Kidney (tissue), 10 donors: ENCODE measurements at regions not wholly inside any gene's neighbourhood (a gene's known extent, or its start where the extent isn't known, plus 50 kb on each side); places are given as distances from the start of the nearest gene placed in this dataset.
"Not testable (repeated sequence)": the region's sequence is repeated elsewhere in the genome, so short reads cannot be mapped to it uniquely, and the experiment has no call there.

ENCODE experiments used
- DNase-seq, 5 donors: peaks; one replicate each; pipeline ENCODE4 v3.0.0-alpha.2; 2013 to 2020
- FAIRE-seq: peaks from 2 replicates; lab custom pipeline; 2012; peaks lifted over from hg19 to GRCh38; lab: Jason Lieb, UNC
- H3K27ac ChIP-seq, 2 donors: one replicate each; pipeline ENCODE4 v1.7.0; 2013; ENCODE audit warnings: low read depth in 2 of 2, low read length in 2 of 2, inconsistent platforms in 1 of 2
- H3K27me3 ChIP-seq: one replicate; pipeline ENCODE4 v1.7.1; 2013; ENCODE audit warnings: low read length, inconsistent platforms; ENCODE audit not compliant: control insufficient read depth, insufficient read depth
- H3K36me3 ChIP-seq, 3 donors: one replicate each; pipeline versions ENCODE4 v1.7.0 to v1.7.1; 2013; ENCODE audit warnings: low read length in 3 of 3, control low read depth in 1 of 3, inconsistent platforms in 1 of 3; ENCODE audit not compliant: insufficient read depth in 3 of 3, control insufficient read depth in 2 of 3
- H3K4me1 ChIP-seq, 3 donors: one replicate each; pipeline versions ENCODE4 v1.7.0 to v1.7.1; 2013; ENCODE audit warnings: low read length in 3 of 3, inconsistent platforms in 1 of 3, low read depth in 1 of 3; ENCODE audit not compliant: control insufficient read depth in 2 of 3, insufficient read depth in 2 of 3
- H3K4me3 ChIP-seq, 3 donors: one replicate each; pipeline versions ENCODE4 v1.7.0 to v1.8.1; 2013; ENCODE audit warnings: low read length in 3 of 3, control low read depth in 1 of 3, inconsistent platforms in 1 of 3
- H3K9ac ChIP-seq, 3 donors: one replicate each; pipeline versions ENCODE4 v1.7.0 to v1.7.1; 2013; ENCODE audit warnings: low read length in 3 of 3, control low read depth in 1 of 3, inconsistent platforms in 1 of 3
- H3K9me3 ChIP-seq, 3 donors: one replicate each; pipeline versions ENCODE4 v1.7.0 to v1.7.1; 2013; ENCODE audit warnings: low read length in 3 of 3, control low read depth in 1 of 3, inconsistent platforms in 1 of 3; ENCODE audit not compliant: control insufficient read depth in 2 of 3, insufficient read depth in 1 of 3
- intact Hi-C: fragments of 100-400 bp; cut with DNase I; formaldehyde crosslinking; loops from one replicate; pipeline ENCODE4 v1.11.1; 2022
- donor health status: control.
- donor health status: control.
- donor health status: DM: yes; HTN: yes; CAD: no.
- donor health status: Normal renal cell carcinoma (clear cell type).

DNA sequence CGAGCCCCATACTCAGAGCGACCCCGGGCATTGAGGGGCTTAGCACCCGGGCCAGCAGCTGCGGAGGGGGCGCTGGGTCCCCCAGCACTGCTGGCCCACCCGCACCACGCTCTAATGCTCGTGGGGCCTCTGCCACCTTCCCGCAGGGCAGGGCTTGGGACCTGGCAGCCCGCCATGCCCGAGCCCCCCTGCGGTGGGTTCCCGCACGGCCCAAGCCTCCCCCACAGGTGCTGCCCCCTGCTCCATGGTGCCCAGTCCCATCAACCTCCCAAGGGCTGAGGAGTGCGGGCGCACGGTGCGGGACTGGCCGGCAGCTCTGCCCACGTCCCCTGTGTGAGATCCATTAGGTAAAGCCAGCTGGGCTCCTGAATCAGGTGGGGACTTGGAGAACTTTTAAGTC, 429.2 kb upstream of the PCDH11Y start:
- not testable (repeated sequence) for FAIRE-seq
- peak in 1 of 5 donors; percentile 12 for DNase-seq

DNA sequence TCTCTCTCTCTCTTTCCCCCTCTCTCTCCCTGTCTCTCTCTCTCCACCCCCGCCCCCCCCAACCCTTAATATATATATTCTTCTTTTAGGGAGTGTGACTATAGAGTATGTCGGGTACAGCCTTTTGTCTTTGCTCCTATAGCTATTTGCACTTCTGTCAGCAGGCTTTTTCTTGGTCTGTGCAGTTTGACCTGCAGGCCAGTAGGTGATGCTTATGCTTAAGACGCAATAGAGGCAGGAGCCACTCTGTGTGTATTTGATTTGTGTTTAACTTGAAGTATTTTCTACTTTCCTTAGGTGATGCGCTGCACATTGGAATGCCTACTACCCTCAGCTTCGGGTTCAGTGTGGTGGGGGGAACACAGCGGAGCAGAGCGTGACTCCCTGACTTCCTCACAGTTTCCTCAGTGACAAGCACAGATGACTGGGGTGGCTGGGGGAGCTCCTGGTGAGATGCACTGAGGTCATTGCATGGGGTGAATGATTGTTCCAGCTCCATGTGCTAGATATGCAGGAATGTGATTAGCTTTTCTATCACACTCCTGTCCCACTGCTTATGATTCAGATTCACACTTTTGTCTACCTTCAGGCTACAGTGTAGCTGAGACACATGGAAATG, 407.1 kb upstream of the PCDH11Y start:
- FAIRE-seq, H3K27ac ChIP-seq: not testable (repeated sequence)

More for the DNA sequence above, 429.2 kb upstream of the PCDH11Y start:
- H3K4me1 ChIP-seq, intact Hi-C loops, H3K27ac ChIP-seq, H3K27me3 ChIP-seq, H3K4me3 ChIP-seq, H3K9me3 ChIP-seq, H3K9ac ChIP-seq, H3K36me3 ChIP-seq: not testable (repeated sequence)

DNA sequence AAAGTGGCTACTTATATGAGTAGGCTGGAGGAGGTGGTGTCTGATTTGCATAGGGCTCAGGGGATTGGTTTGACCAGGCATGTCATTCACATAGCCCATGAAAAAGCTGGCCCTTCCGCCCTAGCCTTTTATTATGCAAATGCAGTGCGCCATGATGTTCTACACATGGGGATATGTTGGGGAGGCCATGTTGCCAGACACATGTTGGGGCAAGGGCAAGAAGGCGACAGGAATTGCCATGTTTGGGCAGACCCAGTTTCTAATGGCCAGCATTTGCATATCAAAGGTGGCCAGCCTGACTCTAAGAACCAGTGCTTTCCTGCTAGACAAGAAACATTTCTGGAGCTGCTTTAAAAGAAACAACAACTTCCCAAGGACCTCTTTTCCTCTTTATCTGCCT, 396.6 kb upstream of the PCDH11Y start:
- intact Hi-C loops, result not testable (repeated sequence)

More for the DNA sequence above, 407.1 kb upstream of the PCDH11Y start:
- H3K4me3 ChIP-seq, H3K9ac ChIP-seq, H3K27me3 ChIP-seq, H3K9me3 ChIP-seq, H3K4me1 ChIP-seq, intact Hi-C loops, H3K36me3 ChIP-seq, DNase-seq: not testable (repeated sequence)

More for the DNA sequence above, 396.6 kb upstream of the PCDH11Y start:
- not testable (repeated sequence) for H3K27me3 ChIP-seq, H3K9me3 ChIP-seq, DNase-seq, FAIRE-seq, H3K4me3 ChIP-seq, H3K9ac ChIP-seq, H3K36me3 ChIP-seq, H3K4me1 ChIP-seq, H3K27ac ChIP-seq
